GM23338 (cell line): ENCODE measurements at regions not wholly inside any gene's neighbourhood (a gene's known extent, or its start where the extent isn't known, plus 50 kb on each side); places are given as distances from the start of the nearest gene placed in this dataset.
"Not testable (repeated sequence)": the region's sequence is repeated elsewhere in the genome, so short reads cannot be mapped to it uniquely, and the experiment has no call there.

Experiments
- CTCF ChIP-seq, 2 experiments: fragments of 200-600 bp in 1 of 2; sonication (generic) in 1 of 2; conservative IDR thresholded peaks; 2 replicates each; pipeline versions ENCODE4 v1.5.1 to v1.6.1; 2016 to 2017; ENCODE audit warnings: antibody characterized with exemption in 2 of 2, low read depth in 2 of 2, mild to moderate bottlenecking in 2 of 2, moderate library complexity in 1 of 2
- EZH2 ChIP-seq: fragments of 200-600 bp; sonication (generic); IDR thresholded peaks from one replicate; pipeline ENCODE4 v1.8.0; 2017; ENCODE audit warnings: antibody characterized with exemption, mild to moderate bottlenecking, low read depth; ENCODE audit not compliant: unreplicated experiment
- EZH2phosphoT487 ChIP-seq: fragments of 200-600 bp; sonication (generic); IDR thresholded peaks from one replicate; pipeline ENCODE4 v1.8.1; 2018; ENCODE audit warnings: antibody characterized with exemption; ENCODE audit not compliant: unreplicated experiment
- JUNB ChIP-seq: IDR thresholded peaks from one replicate; pipeline ENCODE4 v1.6.1; 2016; ENCODE audit warnings: antibody characterized with exemption; ENCODE audit not compliant: unreplicated experiment
- NANOG ChIP-seq: IDR thresholded peaks from 2 replicates; pipeline ENCODE4 v1.6.1; 2016; ENCODE audit warnings: antibody characterized with exemption, borderline replicate concordance
- POLR2AphosphoS5 ChIP-seq: IDR thresholded peaks from 2 replicates; pipeline ENCODE4 v1.6.1; 2016; ENCODE audit warnings: antibody characterized with exemption, low read depth
- REST ChIP-seq: IDR thresholded peaks from one replicate; pipeline ENCODE4 v1.6.1; 2018; ENCODE audit warnings: antibody characterized with exemption; ENCODE audit not compliant: unreplicated experiment
- STAT1 ChIP-seq: IDR thresholded peaks from one replicate; pipeline ENCODE4 v1.6.1; 2016; ENCODE audit warnings: antibody characterized with exemption; ENCODE audit not compliant: unreplicated experiment
- ZNF114 ChIP-seq: fragments of 250-450 bp; sonication (Bioruptor Pico); IDR thresholded peaks from 2 replicates; pipeline ENCODE4 v1.5.0; 2020; ENCODE audit warnings: mild to moderate bottlenecking, moderate library complexity
- ZNF331 ChIP-seq: fragments of 250-450 bp; sonication (Bioruptor Pico); IDR thresholded peaks from 2 replicates; pipeline ENCODE4 v1.5.0; 2020; ENCODE audit warnings: low read depth, mild to moderate bottlenecking, moderate library complexity

- not testable (repeated sequence) for TF ChIP-seq CTCF (conservative IDR thresholded peaks at IDR 0.05; ENCODE audit: low read depth in 2 of 2); EZH2phosphoT487; POLR2AphosphoS5; EZH2; REST; JUNB; NANOG; ZNF331; ZNF114 (CRISPR knock-in tag); STAT1
Measured at GRCh38 chr6:60759149-60759825, 1526.7 kb downstream of the KHDRBS2 start.
